ENCODE measurements at regions not wholly inside any gene's neighbourhood (a gene's known extent, or its start where the extent isn't known, plus 50 kb on each side); places are given as distances from the start of the nearest gene placed in this dataset.

- ATAC-seq (no peak), DNase-seq (no peak)
- Histone ChIP-seq H3K4me3 (ENCODE audit: low read length) (no peak overlapping the region), H3K27me3 (ENCODE audit: control insufficient read depth in 2 of 2, insufficient read depth in 2 of 2, low read length in 2 of 2) (no peaks in the 10 kb centered on the region), H3K36me3 (ENCODE audit: control insufficient read depth in 2 of 3, insufficient read depth in 3 of 3, low read length in 3 of 3) (no peaks in the 10 kb centered on the region), H3K4me1 (ENCODE audit: control insufficient read depth in 2 of 2, insufficient read depth in 2 of 2, low read length in 2 of 2) (no peaks in the 10 kb centered on the region), H3K9me3 (ENCODE audit: control insufficient read depth in 2 of 3, low read length in 3 of 3) (no peaks in the 10 kb centered on the region), H3K27ac (ENCODE audit: low read depth, low read length) (no peak overlapping the region)
- intact Hi-C loops (cut with micrococcal nuclease) = no loop called here
- peaks cover 0 to 14% (median 0%) of the 10 kb centered on the region in 11 donors for H3K9me3 Mint-ChIP-seq
- H3K27ac Mint-ChIP-seq = no peak overlapping the region
- CTCF ChIA-PET = no interaction called here
- H3K4me1 Mint-ChIP-seq = no peaks in the 10 kb centered on the region
- POLR2A ChIA-PET = no interaction called here
- no peak overlapping the region for H3K4me3 Mint-ChIP-seq
- H3K36me3 Mint-ChIP-seq = no peaks in the 10 kb centered on the region
- no peaks in the 10 kb centered on the region for H3K27me3 Mint-ChIP-seq
Observed at GRCh38 chr4:106738121-106738520, 298.0 kb downstream of the DKK2 start.

- Histone ChIP-seq H3K27me3 (ENCODE audit: control insufficient read depth in 2 of 2, insufficient read depth in 2 of 2, low read length in 2 of 2) (no peaks in the 10 kb centered on the region), H3K27ac (ENCODE audit: low read depth, low read length) (no peak overlapping the region), H3K4me1 (ENCODE audit: control insufficient read depth in 2 of 2, insufficient read depth in 2 of 2, low read length in 2 of 2) (no peaks in the 10 kb centered on the region), H3K9me3 (ENCODE audit: control insufficient read depth in 2 of 3, low read length in 3 of 3) (no peaks in the 10 kb centered on the region), H3K4me3 (ENCODE audit: low read length) (no peak overlapping the region), H3K36me3 (ENCODE audit: control insufficient read depth in 2 of 3, insufficient read depth in 3 of 3, low read length in 3 of 3) (no peaks in the 10 kb centered on the region)
- DNase-seq (no peak), ATAC-seq (no peak)
- no peaks in the 10 kb centered on the region for H3K36me3 Mint-ChIP-seq
- H3K4me1 Mint-ChIP-seq = no peaks in the 10 kb centered on the region
- H3K27ac Mint-ChIP-seq = no peak overlapping the region
- ChIA-PET CTCF (no interaction called here), POLR2A (no interaction called here)
- H3K9me3 Mint-ChIP-seq = peaks cover 0 to 6% (median 4%) of the 10 kb centered on the region in 11 donors
- no peaks in the 10 kb centered on the region for H3K27me3 Mint-ChIP-seq
- no peak overlapping the region for H3K4me3 Mint-ChIP-seq
- intact Hi-C loops (cut with micrococcal nuclease) = no loop called here
Observed at GRCh38 chr4:106718548-106718947, 317.6 kb downstream of the DKK2 start.

GRCh38 chr4:106717091-106717490 lies 319.0 kb downstream of the DKK2 start:
- ChIA-PET POLR2A (no interaction called here), CTCF (no interaction called here)
- Mint-ChIP-seq H3K4me3 (no peak overlapping the region), H3K36me3 (no peaks in the 10 kb centered on the region), H3K27me3 (no peaks in the 10 kb centered on the region), H3K9me3 (peaks cover 0 to 12% (median 4%) of the 10 kb centered on the region in 11 donors), H3K27ac (no peak overlapping the region), H3K4me1 (no peaks in the 10 kb centered on the region)
- H3K36me3 ChIP-seq (ENCODE audit: control insufficient read depth in 2 of 3, insufficient read depth in 3 of 3, low read length in 3 of 3) = no peaks in the 10 kb centered on the region
- intact Hi-C loops (cut with micrococcal nuclease) = no loop called here
- H3K4me3 ChIP-seq (ENCODE audit: low read length) = no peak overlapping the region
- no peaks in the 10 kb centered on the region for H3K27me3 ChIP-seq (ENCODE audit: control insufficient read depth in 2 of 2, insufficient read depth in 2 of 2, low read length in 2 of 2)
- no peaks in the 10 kb centered on the region for H3K4me1 ChIP-seq (ENCODE audit: control insufficient read depth in 2 of 2, insufficient read depth in 2 of 2, low read length in 2 of 2)
- ATAC-seq (no peak), DNase-seq (no peak)
- H3K27ac ChIP-seq (ENCODE audit: low read depth, low read length) = no peak overlapping the region
- no peaks in the 10 kb centered on the region for H3K9me3 ChIP-seq (ENCODE audit: control insufficient read depth in 2 of 3, low read length in 3 of 3)

GRCh38 chr4:106715825-106716224 lies 320.3 kb downstream of the DKK2 start:
- CTCF ChIA-PET = no interaction called here

GRCh38 chr4:106708464-106708816 lies 327.7 kb downstream of the DKK2 start:
- Histone ChIP-seq H3K27me3 (ENCODE audit: control insufficient read depth in 2 of 2, insufficient read depth in 2 of 2, low read length in 2 of 2) (no peaks in the 10 kb centered on the region), H3K27ac (ENCODE audit: low read depth, low read length) (no peak overlapping the region), H3K4me1 (ENCODE audit: control insufficient read depth in 2 of 2, insufficient read depth in 2 of 2, low read length in 2 of 2) (no peaks in the 10 kb centered on the region), H3K9me3 (ENCODE audit: control insufficient read depth in 2 of 3, low read length in 3 of 3) (no peaks in the 10 kb centered on the region), H3K4me3 (ENCODE audit: low read length) (no peak overlapping the region), H3K36me3 (ENCODE audit: control insufficient read depth in 2 of 3, insufficient read depth in 3 of 3, low read length in 3 of 3) (no peaks in the 10 kb centered on the region)
- DNase-seq (no peak), ATAC-seq (peak; percentile 37)
- Mint-ChIP-seq H3K27me3 (no peaks in the 10 kb centered on the region), H3K4me1 (peaks cover 0 to 2% (median 0%) of the 10 kb centered on the region in 7 donors), H3K4me3 (no peak overlapping the region), H3K9me3 (peaks cover 0 to 20% (median 6%) of the 10 kb centered on the region in 11 donors), H3K36me3 (no peaks in the 10 kb centered on the region), H3K27ac (no peak overlapping the region)
- ChIA-PET CTCF (no interaction called here), POLR2A (no interaction called here)
- intact Hi-C loops (cut with micrococcal nuclease) = no loop called here

More at GRCh38 chr4:106715825-106716224, 320.3 kb downstream of the DKK2 start:
- ATAC-seq (no peak), DNase-seq (no peak)
- H3K36me3 ChIP-seq (ENCODE audit: control insufficient read depth in 2 of 3, insufficient read depth in 3 of 3, low read length in 3 of 3) = no peaks in the 10 kb centered on the region
- Mint-ChIP-seq H3K4me1 (no peaks in the 10 kb centered on the region), H3K27me3 (no peaks in the 10 kb centered on the region), H3K9me3 (peaks cover 1 to 12% (median 6%) of the 10 kb centered on the region in 11 donors), H3K36me3 (no peaks in the 10 kb centered on the region), H3K4me3 (no peak overlapping the region), H3K27ac (no peak overlapping the region)
- no peak overlapping the region for H3K27ac ChIP-seq (ENCODE audit: low read depth, low read length)
- no peaks in the 10 kb centered on the region for H3K27me3 ChIP-seq (ENCODE audit: control insufficient read depth in 2 of 2, insufficient read depth in 2 of 2, low read length in 2 of 2)
- no peaks in the 10 kb centered on the region for H3K9me3 ChIP-seq (ENCODE audit: control insufficient read depth in 2 of 3, low read length in 3 of 3)
- intact Hi-C loops (cut with micrococcal nuclease) = no loop called here
- no peak overlapping the region for H3K4me3 ChIP-seq (ENCODE audit: low read length)
- H3K4me1 ChIP-seq (ENCODE audit: control insufficient read depth in 2 of 2, insufficient read depth in 2 of 2, low read length in 2 of 2) = no peaks in the 10 kb centered on the region
- POLR2A ChIA-PET = no interaction called here

- Histone ChIP-seq H3K36me3 (ENCODE audit: control insufficient read depth in 2 of 3, insufficient read depth in 3 of 3, low read length in 3 of 3) (no peaks in the 10 kb centered on the region), H3K27ac (ENCODE audit: low read depth, low read length) (no peak overlapping the region), H3K27me3 (ENCODE audit: control insufficient read depth in 2 of 2, insufficient read depth in 2 of 2, low read length in 2 of 2) (no peaks in the 10 kb centered on the region), H3K4me3 (ENCODE audit: low read length) (no peak overlapping the region), H3K4me1 (ENCODE audit: control insufficient read depth in 2 of 2, insufficient read depth in 2 of 2, low read length in 2 of 2) (no peaks in the 10 kb centered on the region), H3K9me3 (ENCODE audit: control insufficient read depth in 2 of 3, low read length in 3 of 3) (no peaks in the 10 kb centered on the region)
- Mint-ChIP-seq H3K27me3 (no peaks in the 10 kb centered on the region), H3K9me3 (peaks cover 0 to 15% (median 4%) of the 10 kb centered on the region in 11 donors), H3K27ac (no peak overlapping the region), H3K4me3 (no peak overlapping the region), H3K4me1 (peaks cover 0 to 2% (median 0%) of the 10 kb centered on the region in 7 donors), H3K36me3 (no peaks in the 10 kb centered on the region)
- CTCF ChIA-PET = no interaction called here
- POLR2A ChIA-PET = no interaction called here
- intact Hi-C loops (cut with micrococcal nuclease) = no loop called here
- peak; percentile 54 for ATAC-seq
- no peak for DNase-seq
Observed at GRCh38 chr4:106707776-106708463, 328.2 kb downstream of the DKK2 start.

GRCh38 chr4:106704253-106704870 lies 331.8 kb downstream of the DKK2 start:
- H3K4me3 ChIP-seq (ENCODE audit: low read length) = no peak overlapping the region
- Mint-ChIP-seq H3K4me1 (peaks cover 0 to 2% (median 0%) of the 10 kb centered on the region in 7 donors), H3K27ac (no peak overlapping the region), H3K9me3 (peaks cover 0 to 9% (median 2%) of the 10 kb centered on the region in 11 donors), H3K27me3 (no peaks in the 10 kb centered on the region), H3K4me3 (no peak overlapping the region), H3K36me3 (no peaks in the 10 kb centered on the region)
- ATAC-seq (no peak), DNase-seq (no peak)
- no peak overlapping the region for H3K27ac ChIP-seq (ENCODE audit: low read depth, low read length)
- no peaks in the 10 kb centered on the region for H3K9me3 ChIP-seq (ENCODE audit: control insufficient read depth in 2 of 3, low read length in 3 of 3)
- ChIA-PET POLR2A (no interaction called here), CTCF (no interaction called here)
- H3K27me3 ChIP-seq (ENCODE audit: control insufficient read depth in 2 of 2, insufficient read depth in 2 of 2, low read length in 2 of 2) = no peaks in the 10 kb centered on the region
- no peaks in the 10 kb centered on the region for H3K4me1 ChIP-seq (ENCODE audit: control insufficient read depth in 2 of 2, insufficient read depth in 2 of 2, low read length in 2 of 2)
- intact Hi-C loops (cut with micrococcal nuclease) = no loop called here
- no peaks in the 10 kb centered on the region for H3K36me3 ChIP-seq (ENCODE audit: control insufficient read depth in 2 of 3, insufficient read depth in 3 of 3, low read length in 3 of 3)

All from naive thymus-derived CD4-positive, alpha-beta T cell (primary cell).